Activated CD4-positive, alpha-beta T cell treated with anti-CD3 and anti-CD28 coated beads, Interleukin-2, amount 10 ng/mL, durations not matched to agents 7 days and 5 days (primary cell): ENCODE measurements at regions not wholly inside any gene's neighbourhood (a gene's known extent, or its start where the extent isn't known, plus 50 kb on each side); places are given as distances from the start of the nearest gene placed in this dataset.

Experiments used
- CTCF ChIA-PET: fragments of 350-600 bp; sonication (Branson Sonifier 250); formaldehyde crosslinking; loops from one replicate; lab custom pipeline; 2021; ENCODE audit warnings: antibody characterized with exemption; lab: Charles Lee
- POLR2A ChIA-PET: fragments of 350-600 bp; sonication (Branson Sonifier 250); formaldehyde crosslinking; loops from one replicate; lab custom pipeline; 2021; ENCODE audit warnings: antibody characterized with exemption; lab: Charles Lee
- DNase-seq: peaks from one replicate; pipeline ENCODE4 v3.0.0-alpha.2; 2020
- H3K27ac Mint-ChIP-seq: one replicate; pipeline ENCODE4 v1.8.0; 2021; ENCODE audit warnings: mild to moderate bottlenecking, moderate library complexity, mixed read lengths
- H3K27me3 Mint-ChIP-seq: one replicate; pipeline ENCODE4 v1.8.0; 2021; ENCODE audit warnings: mixed read lengths
- H3K36me3 Mint-ChIP-seq: one replicate; pipeline ENCODE4 v1.8.0; 2021; ENCODE audit warnings: low read depth, mixed read lengths
- H3K4me1 Mint-ChIP-seq: one replicate; pipeline ENCODE4 v1.8.0; 2021; ENCODE audit warnings: mixed read lengths
- H3K4me3 Mint-ChIP-seq: one replicate; pipeline ENCODE4 v1.8.0; 2021; ENCODE audit warnings: mild to moderate bottlenecking, moderate library complexity, mixed read lengths
- H3K9me3 Mint-ChIP-seq: one replicate; pipeline ENCODE4 v1.8.0; 2021; ENCODE audit warnings: mixed read lengths

DNA sequence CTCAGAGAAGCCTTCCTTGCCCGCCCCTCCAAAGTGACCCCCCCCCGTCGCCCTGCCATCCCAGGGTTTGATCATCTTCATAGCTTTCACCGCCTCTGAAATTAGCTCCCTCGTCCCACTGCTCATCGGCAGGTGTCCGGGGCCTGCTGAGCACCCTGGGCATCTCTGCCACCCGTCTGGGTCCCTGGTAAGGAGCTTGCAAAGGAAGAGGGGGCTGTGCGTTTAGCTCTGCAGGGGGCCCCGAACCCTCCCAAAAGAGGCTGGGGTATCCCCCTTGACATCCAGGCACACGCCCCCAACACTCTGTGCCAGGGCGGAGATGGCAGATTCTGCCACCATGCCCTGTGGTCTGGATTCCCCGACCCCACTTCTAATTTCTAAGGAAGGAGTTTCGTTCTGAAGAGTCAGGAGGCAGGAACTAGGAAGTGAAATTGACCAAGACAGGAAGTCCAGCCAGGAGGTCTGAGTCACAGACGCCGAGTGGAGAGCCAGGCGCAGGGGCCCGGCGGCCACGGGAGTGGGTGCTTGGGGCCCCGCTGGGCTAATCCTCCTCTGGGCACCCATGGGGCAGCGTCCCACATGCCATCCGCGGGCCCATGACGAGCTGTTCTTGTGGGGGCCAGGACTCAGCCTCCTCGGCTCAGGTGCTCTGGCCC lies 95.7 kb downstream of the RFLNA start:
- Mint-ChIP-seq H3K4me3 (peak overlapping the region; percentile 19), H3K4me1 (peaks cover 36% of the 10 kb centered on the region), H3K27ac (no peak overlapping the region), H3K36me3 (peaks cover 2% of the 10 kb centered on the region), H3K9me3 (no peaks in the 10 kb centered on the region), H3K27me3 (no peaks in the 10 kb centered on the region)
- CTCF ChIA-PET, result interaction anchor here (1.4 to 2.5 kb wide), 2 partner anchors 9 kb away, joined by 3 to 7 read pairs; no protein-coding TSS in a partner anchor
- POLR2A ChIA-PET, result no interaction called here
- no peak for DNase-seq

- H3K9me3 Mint-ChIP-seq, result no peaks in the 10 kb centered on the region
- H3K4me3 Mint-ChIP-seq, result no peak overlapping the region
- POLR2A ChIA-PET, result no interaction called here
- CTCF ChIA-PET, result interaction anchor here (0.6 to 2.5 kb wide), 3 partner anchors 9 to 80 kb away, joined by 3 to 7 read pairs (median 5); no protein-coding TSS in a partner anchor
- no peaks in the 10 kb centered on the region for H3K27me3 Mint-ChIP-seq
- DNase-seq, result no peak
- H3K4me1 Mint-ChIP-seq, result peaks cover 36% of the 10 kb centered on the region
- no peak overlapping the region for H3K27ac Mint-ChIP-seq
- H3K36me3 Mint-ChIP-seq, result peaks cover 2% of the 10 kb centered on the region
Observed at GRCh38 chr12:124389725-124390441, 95.0 kb downstream of the RFLNA start.

- Mint-ChIP-seq H3K4me3 (peak overlapping the region; percentile 27), H3K27ac (no peak overlapping the region), H3K4me1 (peaks cover 36% of the 10 kb centered on the region), H3K9me3 (no peaks in the 10 kb centered on the region), H3K36me3 (peaks cover 2% of the 10 kb centered on the region), H3K27me3 (no peaks in the 10 kb centered on the region)
- POLR2A ChIA-PET, result no interaction called here
- peak; percentile 61 for DNase-seq
- CTCF ChIA-PET, result interaction anchor here (0.6 to 2.5 kb wide), 4 partner anchors 10 to 80 kb away, joined by 3 to 7 read pairs (median 4); no protein-coding TSS in a partner anchor
Observed at GRCh38 chr12:124389138-124389724, 94.3 kb downstream of the RFLNA start.

DNA sequence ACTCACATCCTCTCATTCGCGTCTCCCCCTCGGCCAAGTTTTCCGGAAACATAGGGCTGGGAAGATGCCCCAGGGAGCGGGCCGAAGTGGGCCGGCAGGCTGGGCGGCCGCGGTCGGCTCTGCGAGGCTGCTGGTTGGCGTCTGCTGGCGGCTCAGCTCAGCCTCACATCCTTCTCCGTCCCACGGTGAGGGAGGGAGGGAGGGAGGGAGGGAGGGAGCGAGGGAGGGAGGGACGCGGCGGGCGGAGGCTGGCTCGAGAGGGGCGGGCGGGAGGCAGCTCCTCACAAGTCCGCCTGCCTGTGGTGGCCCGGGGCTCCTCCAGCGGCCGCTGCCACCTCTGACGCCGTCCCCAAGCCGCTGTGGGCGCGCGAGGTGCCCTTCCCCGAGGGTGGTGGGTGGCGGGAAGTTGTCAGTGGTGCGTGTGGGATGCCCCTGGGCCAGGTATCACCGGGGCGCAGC lies 93.8 kb downstream of the RFLNA start:
- no peaks in the 10 kb centered on the region for H3K27me3 Mint-ChIP-seq
- ChIA-PET POLR2A (no interaction called here), CTCF (interaction anchor here (1.3 to 2.5 kb wide), 2 partner anchors 11 to 24 kb away, joined by 4 to 7 read pairs; no protein-coding TSS in a partner anchor)
- H3K4me1 Mint-ChIP-seq, result peaks cover 36% of the 10 kb centered on the region
- no peak overlapping the region for H3K27ac Mint-ChIP-seq
- H3K4me3 Mint-ChIP-seq, result peak overlapping the region; percentile 34
- H3K36me3 Mint-ChIP-seq, result peaks cover 2% of the 10 kb centered on the region
- peak; percentile 32 for DNase-seq
- no peaks in the 10 kb centered on the region for H3K9me3 Mint-ChIP-seq

GRCh38 chr12:124388038-124388671 lies 93.3 kb downstream of the RFLNA start:
- no peaks in the 10 kb centered on the region for H3K27me3 Mint-ChIP-seq
- H3K4me1 Mint-ChIP-seq, result peaks cover 36% of the 10 kb centered on the region
- peak overlapping the region; percentile 34 for H3K4me3 Mint-ChIP-seq
- no peak overlapping the region for H3K27ac Mint-ChIP-seq
- no peaks in the 10 kb centered on the region for H3K9me3 Mint-ChIP-seq
- DNase-seq, result no peak
- peaks cover 2% of the 10 kb centered on the region for H3K36me3 Mint-ChIP-seq
- ChIA-PET CTCF (interaction anchor here (0.5 to 1.3 kb wide), 2 partner anchors 24 to 589 kb away, joined by 4 read pairs; no protein-coding TSS in a partner anchor), POLR2A (no interaction called here)

- no peak for DNase-seq
- CTCF ChIA-PET, result interaction anchor here (0.5 kb wide), 2 partner anchors 589 to 878 kb away, joined by 4 read pairs; no protein-coding TSS in a partner anchor
- H3K36me3 Mint-ChIP-seq, result peaks cover 2% of the 10 kb centered on the region
- no peaks in the 10 kb centered on the region for H3K9me3 Mint-ChIP-seq
- peaks cover 36% of the 10 kb centered on the region for H3K4me1 Mint-ChIP-seq
- no peaks in the 10 kb centered on the region for H3K27me3 Mint-ChIP-seq
- no peak overlapping the region for H3K4me3 Mint-ChIP-seq
- no peak overlapping the region for H3K27ac Mint-ChIP-seq
- POLR2A ChIA-PET, result no interaction called here
Observed at GRCh38 chr12:124387528-124387911, 92.6 kb downstream of the RFLNA start.

DNA sequence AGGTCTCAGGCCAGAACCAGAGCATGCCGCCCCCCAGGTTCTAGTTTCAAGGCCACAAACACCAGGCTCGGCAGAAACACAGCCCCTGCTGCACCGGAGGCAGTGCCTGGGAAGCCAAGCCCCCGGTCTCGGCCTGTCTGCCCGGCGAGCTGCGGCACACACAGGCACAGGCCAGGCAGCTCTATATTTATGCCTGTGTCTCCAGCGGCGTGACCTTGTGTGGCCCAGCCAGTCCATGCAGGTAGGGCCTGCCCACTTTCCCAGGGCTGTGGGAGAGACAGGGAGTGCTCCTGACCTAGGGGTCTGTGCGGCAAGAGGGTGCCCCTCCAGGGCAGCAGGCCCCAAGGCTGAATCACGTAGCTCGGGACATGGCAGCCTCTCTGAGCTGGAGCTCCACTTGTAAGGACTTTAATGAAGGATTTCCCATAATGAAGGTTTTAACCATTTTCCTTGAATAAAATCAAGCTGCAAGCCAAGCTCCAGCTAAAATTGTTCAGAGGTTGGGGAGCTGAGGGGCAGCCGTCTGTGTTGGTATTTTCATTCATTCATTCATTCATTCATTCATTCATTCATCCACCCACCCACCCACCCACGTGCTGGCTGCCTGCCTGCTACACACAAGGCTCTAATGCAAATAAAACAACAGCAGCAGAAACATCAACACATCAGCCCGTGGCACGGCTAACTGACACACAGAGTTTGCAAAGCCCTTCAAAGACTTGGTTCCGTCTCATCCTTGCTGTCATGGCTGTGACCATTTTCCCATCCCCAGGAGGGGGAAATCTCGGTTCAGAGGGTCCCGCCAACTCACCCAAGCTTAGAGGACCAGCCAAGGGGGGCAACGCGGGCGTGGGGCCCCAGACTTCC lies 92.0 kb downstream of the RFLNA start:
- H3K4me3 Mint-ChIP-seq, result no peak overlapping the region
- H3K4me1 Mint-ChIP-seq, result peaks cover 31% of the 10 kb centered on the region
- H3K9me3 Mint-ChIP-seq, result no peaks in the 10 kb centered on the region
- H3K27me3 Mint-ChIP-seq, result no peaks in the 10 kb centered on the region
- ChIA-PET CTCF (interaction anchor here (0.5 kb wide), 1 partner anchor 877 kb away, joined by 4 read pairs; no protein-coding TSS in a partner anchor), POLR2A (no interaction called here)
- DNase-seq, result no peak
- H3K27ac Mint-ChIP-seq, result no peak overlapping the region
- peaks cover 2% of the 10 kb centered on the region for H3K36me3 Mint-ChIP-seq

DNA sequence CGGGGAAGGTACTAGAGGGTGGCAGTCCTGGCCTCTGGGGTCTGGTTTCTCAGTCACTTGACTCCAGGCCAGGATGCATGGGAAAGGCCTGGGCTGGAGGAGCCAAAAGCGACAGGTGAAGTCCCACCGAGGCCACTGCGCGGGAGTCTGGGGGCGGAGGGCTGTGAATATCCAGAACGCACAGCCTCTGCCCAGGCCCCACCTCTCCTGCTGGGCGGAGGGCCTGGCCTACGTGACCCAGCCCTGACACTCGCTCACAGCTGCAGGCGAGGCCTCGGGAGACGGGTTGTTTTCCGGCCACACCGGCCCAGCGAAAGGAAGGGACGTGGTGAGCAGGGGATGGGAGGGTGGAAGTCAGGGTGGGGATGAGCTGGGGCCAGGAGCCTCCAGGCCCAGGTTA lies 91.2 kb downstream of the RFLNA start:
- DNase-seq, result no peak
- Mint-ChIP-seq H3K27me3 (no peaks in the 10 kb centered on the region), H3K9me3 (no peaks in the 10 kb centered on the region), H3K4me3 (no peak overlapping the region), H3K27ac (no peak overlapping the region), H3K4me1 (peaks cover 22% of the 10 kb centered on the region), H3K36me3 (peaks cover 2% of the 10 kb centered on the region)
- ChIA-PET CTCF (no interaction called here), POLR2A (no interaction called here)

DNA sequence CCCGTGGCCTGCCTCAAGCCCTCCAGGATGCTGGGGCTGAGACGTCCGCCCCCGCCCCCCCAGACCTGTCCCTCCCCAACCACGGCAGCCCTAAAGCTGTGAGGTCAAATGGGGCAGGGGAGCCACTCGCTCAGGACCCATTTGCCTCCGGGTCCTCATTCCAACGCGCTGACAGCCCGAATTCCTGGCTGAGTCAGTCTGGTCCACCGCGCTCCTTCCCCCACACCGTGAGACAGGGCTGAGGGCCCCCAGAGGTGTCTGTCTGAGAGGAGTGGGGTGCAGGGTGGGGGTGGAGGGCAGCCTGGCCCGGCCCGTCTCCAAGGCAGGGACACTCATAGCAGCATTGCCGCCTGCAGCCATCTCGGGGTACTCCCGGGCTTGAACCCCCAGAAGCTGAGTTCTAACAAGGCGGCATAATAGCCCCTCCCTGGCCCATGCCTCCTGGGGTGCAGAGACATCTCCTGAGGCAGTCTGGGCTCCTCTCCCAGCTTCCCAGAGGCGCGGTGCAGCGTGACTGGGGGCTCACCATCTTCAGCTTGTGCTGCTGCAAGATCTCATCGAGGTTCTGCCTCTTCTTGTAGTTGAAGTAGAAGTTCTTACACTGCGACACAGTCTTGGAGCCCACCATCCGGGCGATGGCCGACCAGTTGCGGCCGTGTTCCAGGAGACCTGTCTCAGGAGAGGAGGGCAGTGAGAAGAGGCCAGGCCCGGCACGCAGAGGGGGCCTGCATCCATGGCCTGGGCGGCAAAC lies 90.5 kb downstream of the RFLNA start:
- peaks cover 17% of the 10 kb centered on the region for H3K4me1 Mint-ChIP-seq
- H3K9me3 Mint-ChIP-seq, result no peaks in the 10 kb centered on the region
- H3K4me3 Mint-ChIP-seq, result no peak overlapping the region
- H3K27ac Mint-ChIP-seq, result no peak overlapping the region
- peaks cover 2% of the 10 kb centered on the region for H3K36me3 Mint-ChIP-seq
- CTCF ChIA-PET, result no interaction called here
- no peak for DNase-seq
- no peaks in the 10 kb centered on the region for H3K27me3 Mint-ChIP-seq
- POLR2A ChIA-PET, result no interaction called here

GRCh38 chr12:124384299-124384894 lies 89.5 kb downstream of the RFLNA start:
- CTCF ChIA-PET, result no interaction called here
- no peak for DNase-seq
- POLR2A ChIA-PET, result no interaction called here
- H3K4me1 Mint-ChIP-seq, result peaks cover 9% of the 10 kb centered on the region
- peaks cover 2% of the 10 kb centered on the region for H3K36me3 Mint-ChIP-seq
- H3K4me3 Mint-ChIP-seq, result no peak overlapping the region
- no peaks in the 10 kb centered on the region for H3K9me3 Mint-ChIP-seq
- no peaks in the 10 kb centered on the region for H3K27me3 Mint-ChIP-seq
- no peak overlapping the region for H3K27ac Mint-ChIP-seq

DNA sequence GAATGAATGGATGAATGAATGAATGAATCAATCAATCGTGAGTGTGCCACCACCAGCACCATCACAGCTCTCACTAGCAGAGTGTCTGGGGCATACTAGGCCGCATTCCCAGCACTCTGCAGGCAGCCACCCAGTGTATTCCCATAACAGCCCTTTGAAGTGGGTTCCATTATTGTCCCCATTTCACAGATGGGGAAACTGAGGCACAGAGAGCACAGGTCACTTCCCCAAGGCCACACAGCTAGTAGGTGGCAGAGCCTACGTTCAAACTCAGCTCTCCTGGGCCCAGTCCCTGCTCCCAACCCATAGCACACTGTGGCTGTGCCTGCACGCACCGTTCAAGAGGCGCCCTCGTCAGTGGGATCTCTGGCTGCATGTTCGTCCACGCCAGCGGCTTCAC lies 88.1 kb downstream of the RFLNA start:
- ChIA-PET POLR2A (no interaction called here), CTCF (no interaction called here)
- Mint-ChIP-seq H3K36me3 (peaks cover 2% of the 10 kb centered on the region), H3K4me3 (no peak overlapping the region), H3K27ac (no peak overlapping the region), H3K27me3 (no peaks in the 10 kb centered on the region), H3K4me1 (no peaks in the 10 kb centered on the region), H3K9me3 (no peaks in the 10 kb centered on the region)
- no peak for DNase-seq
